GM10248 (cell line): ENCODE measurements at regions not wholly inside any gene's neighbourhood (a gene's known extent, or its start where the extent isn't known, plus 50 kb on each side); places are given as distances from the start of the nearest gene placed in this dataset.

Experiments used
- CTCF ChIA-PET: fragments of 300-600 bp; sonication (Branson Sonifier 250); formaldehyde crosslinking; extraction: SDS; loops from one replicate; lab custom pipeline; 2021; ENCODE audit warnings: antibody characterized with exemption; lab: Yijun Ruan, JAX
- POLR2A ChIA-PET: fragments of 350-650 bp; sonication (Branson Sonifier 250); formaldehyde crosslinking; extraction: SDS; loops from one replicate; lab custom pipeline; 2020; ENCODE audit warnings: antibody characterized with exemption; lab: Yijun Ruan, JAX
- DNase-seq: peaks from one replicate; pipeline ENCODE4 v3.0.0; 2012; ENCODE audit errors: extremely low spot score
- TF ChIP-seq, protein P1 (sequence below): IDR thresholded peaks from 2 replicates; pipeline ENCODE4 v1.5.1; 2012; ENCODE audit warnings: mild to moderate bottlenecking, low read depth; ENCODE audit errors: extremely low read depth, missing control alignments, control extremely low read depth

- DNase-seq, result no peak
- ChIA-PET POLR2A (no interaction called here), CTCF (no interaction called here)
- TF ChIP-seq, protein P1, sequence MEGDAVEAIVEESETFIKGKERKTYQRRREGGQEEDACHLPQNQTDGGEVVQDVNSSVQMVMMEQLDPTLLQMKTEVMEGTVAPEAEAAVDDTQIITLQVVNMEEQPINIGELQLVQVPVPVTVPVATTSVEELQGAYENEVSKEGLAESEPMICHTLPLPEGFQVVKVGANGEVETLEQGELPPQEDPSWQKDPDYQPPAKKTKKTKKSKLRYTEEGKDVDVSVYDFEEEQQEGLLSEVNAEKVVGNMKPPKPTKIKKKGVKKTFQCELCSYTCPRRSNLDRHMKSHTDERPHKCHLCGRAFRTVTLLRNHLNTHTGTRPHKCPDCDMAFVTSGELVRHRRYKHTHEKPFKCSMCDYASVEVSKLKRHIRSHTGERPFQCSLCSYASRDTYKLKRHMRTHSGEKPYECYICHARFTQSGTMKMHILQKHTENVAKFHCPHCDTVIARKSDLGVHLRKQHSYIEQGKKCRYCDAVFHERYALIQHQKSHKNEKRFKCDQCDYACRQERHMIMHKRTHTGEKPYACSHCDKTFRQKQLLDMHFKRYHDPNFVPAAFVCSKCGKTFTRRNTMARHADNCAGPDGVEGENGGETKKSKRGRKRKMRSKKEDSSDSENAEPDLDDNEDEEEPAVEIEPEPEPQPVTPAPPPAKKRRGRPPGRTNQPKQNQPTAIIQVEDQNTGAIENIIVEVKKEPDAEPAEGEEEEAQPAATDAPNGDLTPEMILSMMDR, result no peak
These were observed 172.4 kb upstream of the HS6ST1 start for GRCh38 chr2:128490881-128491691.

DNA sequence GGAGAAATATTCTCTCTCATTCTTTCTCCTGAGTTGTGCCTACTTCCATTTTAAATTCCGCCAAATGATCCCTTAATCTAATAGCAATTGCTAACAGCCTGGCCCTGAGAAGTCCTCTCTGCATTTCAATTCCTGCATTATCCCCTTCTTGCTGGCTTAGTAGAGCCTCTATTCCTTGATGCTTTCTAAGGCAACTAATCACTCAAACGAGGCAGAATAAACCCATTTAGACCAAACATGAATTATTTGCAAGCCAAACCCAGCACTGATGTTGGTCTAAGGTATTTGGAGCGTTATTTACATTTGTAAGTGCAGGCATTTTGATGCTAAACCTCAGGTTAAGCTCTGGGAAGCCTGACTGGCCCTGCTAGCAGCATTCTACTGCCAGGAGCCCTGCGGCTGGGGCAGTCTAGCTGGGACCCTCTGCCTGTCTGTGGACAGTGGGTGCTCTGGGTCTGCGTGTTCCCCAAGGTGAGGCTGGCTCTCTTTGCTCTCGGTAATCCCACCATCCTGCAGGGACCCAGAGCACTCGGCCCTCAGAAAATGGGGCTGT is 173.1 kb upstream of the HS6ST1 start:
- POLR2A ChIA-PET, result no interaction called here
- CTCF ChIA-PET, result no interaction called here
- TF ChIP-seq, protein P1, result no peak
- no peak for DNase-seq

- TF ChIP-seq, protein P1, result no peak
- ChIA-PET POLR2A (no interaction called here), CTCF (no interaction called here)
- DNase-seq, result no peak
These were observed 174.5 kb upstream of the HS6ST1 start for GRCh38 chr2:128492966-128493811.

- TF ChIP-seq, protein P1, result no peak
- ChIA-PET POLR2A (no interaction called here), CTCF (no interaction called here)
- no peak for DNase-seq
These were observed 175.2 kb upstream of the HS6ST1 start for GRCh38 chr2:128493880-128494279.

DNA sequence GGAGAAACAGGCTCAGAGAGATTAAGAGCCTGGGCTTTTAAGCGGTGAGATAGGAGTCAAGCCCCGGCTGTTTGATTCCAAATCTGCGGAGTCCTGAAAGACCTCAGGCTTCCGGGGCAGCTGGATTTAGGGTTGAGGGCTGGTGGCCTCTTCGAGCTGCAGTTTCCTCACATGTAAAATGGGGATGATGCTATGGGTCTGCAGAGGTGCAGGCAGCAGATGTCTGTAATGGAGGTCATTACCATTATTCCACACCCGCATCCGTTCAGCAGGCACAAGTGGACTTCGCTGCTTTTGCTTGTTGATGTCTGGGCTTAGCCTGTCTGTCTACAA is 175.6 kb upstream of the HS6ST1 start:
- ChIA-PET CTCF (no interaction called here), POLR2A (no interaction called here)
- DNase-seq, result no peak
- TF ChIP-seq, protein P1, result no peak

DNA sequence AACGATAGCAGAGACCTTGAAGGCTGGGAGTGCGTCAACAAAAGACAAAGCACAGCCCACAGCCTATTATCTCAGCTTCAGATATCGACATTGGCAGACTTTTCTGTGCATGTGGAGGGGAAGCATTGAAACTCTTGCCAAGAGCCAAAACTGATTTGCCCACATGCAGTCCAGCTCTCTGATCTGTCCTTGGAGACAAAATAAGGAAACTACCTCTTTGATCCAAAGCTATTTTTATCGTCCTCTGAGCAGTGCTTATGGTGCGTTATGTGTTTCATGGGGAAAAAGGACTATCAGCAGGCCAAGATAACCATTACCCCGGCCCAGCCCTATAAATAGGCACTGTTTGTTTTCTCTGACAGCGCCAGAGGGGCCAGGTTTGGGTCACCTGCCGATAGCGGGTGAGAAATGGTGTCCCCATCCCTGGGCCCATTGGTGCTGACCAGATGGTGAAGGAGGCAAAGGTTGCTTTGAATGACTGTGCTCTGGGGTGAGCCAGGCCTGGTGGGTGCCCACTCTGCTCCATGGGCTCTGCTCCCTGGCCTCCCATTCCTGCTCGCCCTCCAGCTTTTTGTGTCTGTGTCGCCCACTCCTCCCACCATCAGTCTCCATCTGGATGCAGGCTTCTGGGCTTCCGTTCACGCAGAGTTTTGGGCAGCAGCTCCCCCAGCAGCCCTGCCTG is 176.1 kb upstream of the HS6ST1 start:
- CTCF ChIA-PET, result no interaction called here
- TF ChIP-seq, protein P1, result no peak
- POLR2A ChIA-PET, result no interaction called here
- DNase-seq, result no peak
